Keratinocyte (primary cell): ENCODE measurements at regions not wholly inside any gene's neighbourhood (a gene's known extent, or its start where the extent isn't known, plus 50 kb on each side); places are given as distances from the start of the nearest gene placed in this dataset.

Source experiments
- DNase-seq: peaks from one replicate; pipeline ENCODE4 v3.0.0-alpha.2; 2011; ENCODE audit warnings: low read depth, missing footprints, low spot score
- FAIRE-seq: peaks from 2 replicates; lab custom pipeline; 2011; peaks lifted over from hg19 to GRCh38; lab: Jason Lieb, UNC
- H2AFZ ChIP-seq: 2 replicates; pipeline ENCODE4 v1.6.0; 2012; ENCODE audit warnings: low read length, control low read depth, inconsistent platforms; ENCODE audit not compliant: control insufficient read depth
- H3K27ac ChIP-seq: 2 replicates; pipeline ENCODE4 v1.5.1; 2011; ENCODE audit warnings: low read length; ENCODE audit not compliant: control insufficient read depth, insufficient read depth
- H3K27me3 ChIP-seq: 3 replicates; pipeline ENCODE4 v1.6.0; 2011; ENCODE audit warnings: low read length; ENCODE audit not compliant: control insufficient read depth, insufficient read depth; ENCODE audit errors: extremely low read depth
- H3K36me3 ChIP-seq, 2 experiments: 2 replicates in 1 of 2; 3 replicates in 1 of 2; pipeline ENCODE4 v1.5.1; 2011; ENCODE audit warnings: low read length in 2 of 2, mild to moderate bottlenecking in 1 of 2; ENCODE audit not compliant: control insufficient read depth in 2 of 2, insufficient read depth in 2 of 2; ENCODE audit errors: extremely low read depth in 1 of 2
- H3K4me1 ChIP-seq: 3 replicates; pipeline ENCODE4 v1.5.1; 2011; ENCODE audit warnings: low read length; ENCODE audit not compliant: control insufficient read depth, insufficient read depth; ENCODE audit errors: extremely low read depth
- H3K4me2 ChIP-seq: 3 replicates; pipeline ENCODE4 v1.6.0; 2011; ENCODE audit warnings: low read depth, low read length; ENCODE audit not compliant: control insufficient read depth, insufficient read depth; ENCODE audit errors: extremely low read depth
- H3K4me3 ChIP-seq, 3 experiments: fragments of 200-600 bp in 1 of 3; sonication (generic) in 1 of 3; 2 replicates in 2 of 3; 3 replicates in 1 of 3; pipeline ENCODE4 v1.5.1; 2011 to 2016; ENCODE audit warnings: low read length in 3 of 3, mild to moderate bottlenecking in 3 of 3, control low read depth in 2 of 3, inconsistent platforms in 1 of 3, low read depth in 1 of 3, mixed read lengths in 1 of 3, mixed run types in 1 of 3, moderate library complexity in 1 of 3; ENCODE audit not compliant: control insufficient read depth in 2 of 3, insufficient read depth in 2 of 3; ENCODE audit errors: extremely low read depth in 1 of 3
- H3K79me2 ChIP-seq: 2 replicates; pipeline ENCODE4 v1.6.0; 2012; ENCODE audit warnings: low read length; ENCODE audit not compliant: control insufficient read depth, insufficient read depth
- H3K9ac ChIP-seq: 3 replicates; pipeline ENCODE4 v1.6.0; 2011; ENCODE audit warnings: low read length; ENCODE audit not compliant: control insufficient read depth, insufficient read depth; ENCODE audit errors: extremely low read depth
- H3K9me1 ChIP-seq: 3 replicates; pipeline ENCODE4 v1.6.0; 2011; ENCODE audit warnings: low read length; ENCODE audit not compliant: control insufficient read depth, insufficient read depth; ENCODE audit errors: extremely low read depth
- H3K9me3 ChIP-seq: 2 replicates; pipeline ENCODE4 v1.5.1; 2012; ENCODE audit warnings: low read depth, low read length; ENCODE audit not compliant: control insufficient read depth
- H4K20me1 ChIP-seq: 3 replicates; pipeline ENCODE4 v1.6.0; 2011; ENCODE audit warnings: low read length; ENCODE audit not compliant: control insufficient read depth, insufficient read depth; ENCODE audit errors: extremely low read depth
- CTCF ChIP-seq, 3 experiments: IDR thresholded peaks in 1 of 3; conservative IDR thresholded peaks in 1 of 3; optimal IDR thresholded peaks in 1 of 3; 2 replicates in 2 of 3; 3 replicates in 1 of 3; pipeline versions ENCODE3 to v1.5.1; 2011; ENCODE audit warnings: low read length in 3 of 3, mild to moderate bottlenecking in 3 of 3, moderate library complexity in 2 of 3, control low read depth in 1 of 3, inconsistent platforms in 1 of 3; ENCODE audit not compliant: insufficient read depth in 2 of 3; ENCODE audit errors: extremely low read depth in 1 of 3
- EZH2 ChIP-seq: IDR thresholded peaks from one replicate; pipeline ENCODE4 v1.6.1; 2012; ENCODE audit warnings: inconsistent platforms, mild to moderate bottlenecking, low read length, moderate library complexity
- dilution Hi-C: fragments of 300-500 bp; cut with MboI; formaldehyde crosslinking; loops from one replicate; pipeline ENCODE4 v1.7.0; 2020; ENCODE audit warnings: low sequenced_read_pairs; ENCODE audit not compliant: extremely low pct_ligation_motif_present

GRCh38 chr2:175734686-175735085, 267.4 kb downstream of the LNPK start:
- no peak overlapping the region for H3K4me3 ChIP-seq
- DNase-seq (no peak), FAIRE-seq (no peak)
- no peak overlapping the region for H3K27ac ChIP-seq
- H3K4me1 ChIP-seq, result no peaks in the 10 kb centered on the region
- no peaks in the 10 kb centered on the region for H3K9me1 ChIP-seq
- no peaks in the 10 kb centered on the region for H3K27me3 ChIP-seq
- H2AFZ ChIP-seq, result no peak overlapping the region
- no peaks in the 10 kb centered on the region for H4K20me1 ChIP-seq
- dilution Hi-C loops, result no loop called here
- no peak for TF ChIP-seq CTCF (optimal IDR thresholded peaks at IDR 0.05 in 1 of 3, IDR thresholded peaks at IDR 0.05 in 1 of 3, conservative IDR thresholded peaks at IDR 0.05 in 1 of 3; ENCODE audit: extremely low read depth in 1 of 3, insufficient read depth in 2 of 3, low read length in 3 of 3)
- no peak for TF ChIP-seq EZH2
- H3K36me3 ChIP-seq, result no peaks in the 10 kb centered on the region
- no peaks in the 10 kb centered on the region for H3K79me2 ChIP-seq
- no peak overlapping the region for H3K9ac ChIP-seq
- H3K9me3 ChIP-seq, result no peaks in the 10 kb centered on the region
- no peak overlapping the region for H3K4me2 ChIP-seq

GRCh38 chr2:175732531-175732930, 269.5 kb downstream of the LNPK start:
- H2AFZ ChIP-seq, result no peak overlapping the region
- no peaks in the 10 kb centered on the region for H3K79me2 ChIP-seq
- dilution Hi-C loops, result no loop called here
- no peaks in the 10 kb centered on the region for H3K36me3 ChIP-seq
- no peaks in the 10 kb centered on the region for H3K9me3 ChIP-seq
- H3K4me2 ChIP-seq, result no peak overlapping the region
- H3K4me1 ChIP-seq, result no peaks in the 10 kb centered on the region
- TF ChIP-seq EZH2 (no peak), CTCF (optimal IDR thresholded peaks at IDR 0.05 in 1 of 3, IDR thresholded peaks at IDR 0.05 in 1 of 3, conservative IDR thresholded peaks at IDR 0.05 in 1 of 3; ENCODE audit: extremely low read depth in 1 of 3, insufficient read depth in 2 of 3, low read length in 3 of 3) (no peak)
- no peak overlapping the region for H3K27ac ChIP-seq
- FAIRE-seq (no peak), DNase-seq (no peak)
- no peak overlapping the region for H3K4me3 ChIP-seq
- no peaks in the 10 kb centered on the region for H3K9me1 ChIP-seq
- H4K20me1 ChIP-seq, result no peaks in the 10 kb centered on the region
- no peak overlapping the region for H3K9ac ChIP-seq
- H3K27me3 ChIP-seq, result no peaks in the 10 kb centered on the region
